HL-60 (cell line): ENCODE measurements at regions not wholly inside any gene's neighbourhood (a gene's known extent, or its start where the extent isn't known, plus 50 kb on each side); places are given as distances from the start of the nearest gene placed in this dataset.
A peak's percentile ranks its signal among the peaks of the same experiment; 100 is the strongest.

Experiments
- GABPA ChIP-seq: IDR thresholded peaks from 2 replicates; pipeline ENCODE4 v1.6.1; 2012; ENCODE audit warnings: low read depth
- POLR2AphosphoS5 ChIP-seq: IDR thresholded peaks from 2 replicates; pipeline ENCODE4 v1.6.1; 2012; ENCODE audit warnings: low read depth
- TF ChIP-seq, protein P1 (sequence below): IDR thresholded peaks from one replicate; pipeline ENCODE4 v1.5.1; 2011; ENCODE audit warnings: low read length, control low read depth, inconsistent platforms; ENCODE audit not compliant: insufficient read depth

DNA sequence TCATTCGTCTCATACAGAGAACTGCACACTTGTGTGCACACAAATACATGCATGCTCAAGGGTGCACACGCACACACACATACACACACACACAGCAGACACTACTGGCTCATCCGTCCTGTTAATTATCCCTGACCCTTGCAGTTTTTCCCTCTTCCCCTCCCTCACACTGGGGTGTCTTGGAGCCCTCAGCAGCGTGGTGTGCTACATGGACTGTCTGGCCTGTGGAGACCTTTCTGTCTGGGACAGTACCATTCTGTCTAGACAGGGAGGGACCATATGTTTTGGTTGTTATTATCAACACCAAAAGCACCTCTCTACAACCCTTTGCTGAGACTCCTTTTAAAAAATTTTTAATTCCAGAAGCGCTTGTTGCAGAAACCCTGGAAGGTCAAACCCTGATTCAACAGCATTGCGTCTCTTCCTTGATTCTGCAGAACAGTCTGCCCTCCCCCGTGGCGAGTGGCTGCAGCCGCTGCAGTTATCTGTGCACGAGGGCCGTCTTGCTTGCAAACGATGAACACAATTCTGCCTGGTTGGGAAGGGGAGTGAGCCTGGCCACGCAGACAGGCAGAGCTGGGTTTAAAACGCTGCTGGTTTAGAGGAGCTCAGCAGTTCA lies 374.0 kb downstream of the IRS2 start:
- TF ChIP-seq, protein P1, sequence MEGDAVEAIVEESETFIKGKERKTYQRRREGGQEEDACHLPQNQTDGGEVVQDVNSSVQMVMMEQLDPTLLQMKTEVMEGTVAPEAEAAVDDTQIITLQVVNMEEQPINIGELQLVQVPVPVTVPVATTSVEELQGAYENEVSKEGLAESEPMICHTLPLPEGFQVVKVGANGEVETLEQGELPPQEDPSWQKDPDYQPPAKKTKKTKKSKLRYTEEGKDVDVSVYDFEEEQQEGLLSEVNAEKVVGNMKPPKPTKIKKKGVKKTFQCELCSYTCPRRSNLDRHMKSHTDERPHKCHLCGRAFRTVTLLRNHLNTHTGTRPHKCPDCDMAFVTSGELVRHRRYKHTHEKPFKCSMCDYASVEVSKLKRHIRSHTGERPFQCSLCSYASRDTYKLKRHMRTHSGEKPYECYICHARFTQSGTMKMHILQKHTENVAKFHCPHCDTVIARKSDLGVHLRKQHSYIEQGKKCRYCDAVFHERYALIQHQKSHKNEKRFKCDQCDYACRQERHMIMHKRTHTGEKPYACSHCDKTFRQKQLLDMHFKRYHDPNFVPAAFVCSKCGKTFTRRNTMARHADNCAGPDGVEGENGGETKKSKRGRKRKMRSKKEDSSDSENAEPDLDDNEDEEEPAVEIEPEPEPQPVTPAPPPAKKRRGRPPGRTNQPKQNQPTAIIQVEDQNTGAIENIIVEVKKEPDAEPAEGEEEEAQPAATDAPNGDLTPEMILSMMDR = no peak
- no peak for TF ChIP-seq GABPA
- TF ChIP-seq POLR2AphosphoS5 = peak; percentile 89
